ENCODE measurements at regions not wholly inside any gene's neighbourhood (a gene's known extent, or its start where the extent isn't known, plus 50 kb on each side); places are given as distances from the start of the nearest gene placed in this dataset.

- no peak for TF ChIP-seq CTCF (IDR thresholded peaks at IDR 0.05; ENCODE audit: borderline replicate concordance, extremely low read depth, low read length, poor library complexity, severe bottlenecking)
- no peak for TF ChIP-seq EZH2 (IDR thresholded peaks at IDR 0.05; ENCODE audit: borderline replicate concordance, low read depth, low read length, severe bottlenecking)
Observed at GRCh38 chr9:73824671-73825070, 672.5 kb upstream of the RORB start.
